OCI-LY1 (cell line): ENCODE measurements at regions not wholly inside any gene's neighbourhood (a gene's known extent, or its start where the extent isn't known, plus 50 kb on each side); places are given as distances from the start of the nearest gene placed in this dataset.

Source experiments
- CTCF ChIP-seq: fragments of 200-600 bp; sonication (generic), shearing (Covaris generic); IDR thresholded peaks from 2 replicates; pipeline ENCODE4 v1.5.1; 2017; ENCODE audit warnings: mild to moderate bottlenecking, antibody characterized with exemption, low read length, moderate library complexity, mixed read lengths
- EZH2 ChIP-seq: fragments of 200-600 bp; sonication (generic), shearing (Covaris generic); IDR thresholded peaks from 2 replicates; pipeline ENCODE4 v1.8.0; 2017; ENCODE audit warnings: borderline replicate concordance, mixed run types, mild to moderate bottlenecking, antibody characterized with exemption, low read length, moderate library complexity, mixed read lengths

GRCh38 chr6:14711056-14711703, 534.7 kb upstream of the JARID2 start:
- TF ChIP-seq CTCF (peak; percentile 43), EZH2 (no peak)
